Fibroblast of skin of left biceps (primary cell): ENCODE measurements at regions not wholly inside any gene's neighbourhood (a gene's known extent, or its start where the extent isn't known, plus 50 kb on each side); places are given as distances from the start of the nearest gene placed in this dataset.

Experiments
- DNase-seq, 2 experiments: peaks; one replicate each; pipeline ENCODE4 v3.0.0-alpha.2; 2013; ENCODE audit warnings: low read depth in 2 of 2

- DNase-seq: no peak
Observed at GRCh38 chr10:59087486-59087885, 89.0 kb upstream of the PHYHIPL start.

- DNase-seq: no peak
Observed at GRCh38 chr10:59088912-59089573, 87.4 kb upstream of the PHYHIPL start.

GRCh38 chr10:59090817-59091622 lies 85.4 kb upstream of the PHYHIPL start:
- no peak for DNase-seq

- no peak for DNase-seq
Observed at GRCh38 chr10:59093461-59093860, 83.0 kb upstream of the PHYHIPL start.

- no peak for DNase-seq
Observed at GRCh38 chr10:59096631-59097030, 79.8 kb upstream of the PHYHIPL start.

- peak; percentile 83 to 88 for DNase-seq
Observed at GRCh38 chr10:59098387-59098786, 78.1 kb upstream of the PHYHIPL start.

GRCh38 chr10:59098831-59099452 lies 77.5 kb upstream of the PHYHIPL start:
- DNase-seq: peak; percentile 72 to 73

- no peak for DNase-seq
Observed at GRCh38 chr10:59099481-59099880, 77.0 kb upstream of the PHYHIPL start.

- no peak for DNase-seq
Observed at GRCh38 chr10:59102394-59102793, 74.0 kb upstream of the PHYHIPL start.

GRCh38 chr10:59104186-59104585 lies 72.3 kb upstream of the PHYHIPL start:
- DNase-seq: no peak

GRCh38 chr10:59106441-59106840 lies 70.0 kb upstream of the PHYHIPL start:
- DNase-seq: no peak

- DNase-seq: no peak
Observed at GRCh38 chr10:59107147-59107546, 69.3 kb upstream of the PHYHIPL start.

- DNase-seq: no peak
Observed at GRCh38 chr10:59108296-59108870, 68.1 kb upstream of the PHYHIPL start.

- no peak for DNase-seq
Observed at GRCh38 chr10:59108886-59109288, 67.6 kb upstream of the PHYHIPL start.

GRCh38 chr10:59109826-59110225 lies 66.6 kb upstream of the PHYHIPL start:
- no peak for DNase-seq

GRCh38 chr10:59124187-59124586 lies 52.3 kb upstream of the PHYHIPL start:
- no peak for DNase-seq

GRCh38 chr10:59125666-59126065 lies 50.8 kb upstream of the PHYHIPL start:
- DNase-seq: no peak

- no peak for DNase-seq
Observed at GRCh38 chr10:59126261-59126660, 50.2 kb upstream of the PHYHIPL start.
